Right lobe of liver (tissue), 4 donors: ENCODE measurements at regions not wholly inside any gene's neighbourhood (a gene's known extent, or its start where the extent isn't known, plus 50 kb on each side); places are given as distances from the start of the nearest gene placed in this dataset.
A peak's percentile ranks its signal among the peaks of the same experiment; 100 is the strongest.

Experiments
- CTCF ChIP-seq, 4 donors: fragments of 200-600 bp in 3 of 4; fragments of 450-650 bp in 1 of 4; IDR thresholded peaks; one replicate each; pipeline versions ENCODE4 v1.5.1 to v1.8.0; 2016 to 2022; ENCODE audit warnings: antibody characterized with exemption in 4 of 4, mild to moderate bottlenecking in 2 of 4
- POLR2A ChIP-seq: fragments of 450-650 bp; IDR thresholded peaks from one replicate; pipeline ENCODE4 v1.6.1; 2017; ENCODE audit warnings: antibody characterized with exemption, mild to moderate bottlenecking
- donor health status: DM: no; HTN: no; CAD: no.
- donor health status: DM: no; HTN: no; CAD: no.
- donor health status: DM: no; HTN: yes; CAD: no.

- TF ChIP-seq CTCF (IDR thresholded peaks at IDR 0.05) = peak in 3 of 4 donors; percentile 27 to 43 (median 35)
- TF ChIP-seq POLR2A = no peak
Observed at GRCh38 chr6:19024737-19025136, 637.6 kb downstream of the RNF144B start.
